GM19467 (cell line): ENCODE measurements at regions not wholly inside any gene's neighbourhood (a gene's known extent, or its start where the extent isn't known, plus 50 kb on each side); places are given as distances from the start of the nearest gene placed in this dataset.
"Not testable (repeated sequence)": the region's sequence is repeated elsewhere in the genome, so short reads cannot be mapped to it uniquely, and the experiment has no call there.

ENCODE experiments used
- ATAC-seq: cut with Tn5 transposase; IDR thresholded peaks from one replicate; pipeline ENCODE4 v1.9.1; 2021; ENCODE audit warnings: mild to moderate bottlenecking, moderate library complexity; ENCODE audit not compliant: unreplicated experiment

GRCh38 chr6:66561479-66561878 is 854.5 kb upstream of the EYS start:
- no peak for ATAC-seq

- ATAC-seq, result no peak
Measured at GRCh38 chr6:66558189-66558588, 851.2 kb upstream of the EYS start.

- no peak for ATAC-seq
Measured at GRCh38 chr6:66556936-66557335, 849.9 kb upstream of the EYS start.

GRCh38 chr6:66555082-66555481 is 848.1 kb upstream of the EYS start:
- ATAC-seq, result no peak

GRCh38 chr6:66553441-66553840 is 846.4 kb upstream of the EYS start:
- ATAC-seq, result no peak

GRCh38 chr6:66538551-66539135 is 831.6 kb upstream of the EYS start:
- no peak for ATAC-seq

- ATAC-seq, result no peak
Measured at GRCh38 chr6:66533921-66534404, 826.9 kb upstream of the EYS start.

- no peak for ATAC-seq
Measured at GRCh38 chr6:66526061-66526460, 819.0 kb upstream of the EYS start.

GRCh38 chr6:66522864-66523263 is 815.8 kb upstream of the EYS start:
- no peak for ATAC-seq

GRCh38 chr6:66516377-66516776 is 809.4 kb upstream of the EYS start:
- ATAC-seq, result no peak

GRCh38 chr6:66508433-66508832 is 801.4 kb upstream of the EYS start:
- ATAC-seq, result no peak

GRCh38 chr6:66499851-66500250 is 792.8 kb upstream of the EYS start:
- no peak for ATAC-seq

GRCh38 chr6:66496659-66497058 is 789.6 kb upstream of the EYS start:
- ATAC-seq, result no peak

GRCh38 chr6:66494643-66495042 is 787.6 kb upstream of the EYS start:
- not testable (repeated sequence) for ATAC-seq

GRCh38 chr6:66489269-66489987 is 782.4 kb upstream of the EYS start:
- ATAC-seq, result no peak

GRCh38 chr6:66481216-66481615 is 774.2 kb upstream of the EYS start:
- no peak for ATAC-seq

- ATAC-seq, result no peak
Measured at GRCh38 chr6:66478705-66479104, 771.7 kb upstream of the EYS start.

GRCh38 chr6:66435321-66435720 is 728.3 kb upstream of the EYS start:
- no peak for ATAC-seq

GRCh38 chr6:66429210-66429609 is 722.2 kb upstream of the EYS start:
- no peak for ATAC-seq

- ATAC-seq, result no peak
Measured at GRCh38 chr6:66423047-66423446, 716.0 kb upstream of the EYS start.

GRCh38 chr6:66421570-66421969 is 714.5 kb upstream of the EYS start:
- no peak for ATAC-seq

- ATAC-seq, result no peak
Measured at GRCh38 chr6:66418906-66419305, 711.9 kb upstream of the EYS start.

- no peak for ATAC-seq
Measured at GRCh38 chr6:66403966-66404365, 696.9 kb upstream of the EYS start.
